HEK293T (cell line): ENCODE measurements at regions not wholly inside any gene's neighbourhood (a gene's known extent, or its start where the extent isn't known, plus 50 kb on each side); places are given as distances from the start of the nearest gene placed in this dataset.

ENCODE experiments used
- CTCF ChIA-PET: fragments of 350-600 bp; formaldehyde crosslinking; extraction: SDS; loops from one replicate; lab custom pipeline; 2021; ENCODE audit warnings: antibody characterized with exemption, inconsistent platforms; lab: Yijun Ruan, JAX
- POLR2A ChIA-PET: fragments of 350-600 bp; formaldehyde crosslinking; extraction: SDS; loops from one replicate; lab custom pipeline; 2020; ENCODE audit warnings: antibody characterized with exemption, inconsistent platforms; lab: Yijun Ruan, JAX
- DNase-seq: peaks from one replicate; pipeline ENCODE4 v3.0.0; 2012; ENCODE audit warnings: mixed read lengths; ENCODE audit errors: extremely low spot score
- ARNT ChIP-seq: fragments of 450-650 bp; IDR thresholded peaks from 2 replicates; pipeline ENCODE4 v1.6.1; 2017; ENCODE audit warnings: mild to moderate bottlenecking
- BHLHE40 ChIP-seq: fragments of 450-650 bp; IDR thresholded peaks from 2 replicates; pipeline ENCODE4 v1.6.1; 2016; ENCODE audit warnings: mild to moderate bottlenecking, moderate library complexity, borderline replicate concordance
- CTBP1 ChIP-seq: fragments of 450-650 bp; IDR thresholded peaks from 2 replicates; pipeline ENCODE4 v1.6.1; 2016; ENCODE audit warnings: borderline replicate concordance
- ELF4 ChIP-seq: fragments of 450-650 bp; IDR thresholded peaks from 2 replicates; pipeline ENCODE4 v1.6.1; 2017; ENCODE audit warnings: antibody characterized with exemption
- FOXA1 ChIP-seq: fragments of 450-650 bp; IDR thresholded peaks from 2 replicates; pipeline ENCODE4 v1.6.1; 2016; ENCODE audit warnings: mild to moderate bottlenecking
- FOXK2 ChIP-seq: fragments of 450-650 bp; IDR thresholded peaks from 2 replicates; pipeline ENCODE4 v1.6.1; 2016; ENCODE audit warnings: mild to moderate bottlenecking
- FOXM1 ChIP-seq: fragments of 450-650 bp; IDR thresholded peaks from 2 replicates; pipeline ENCODE4 v1.6.1; 2017; ENCODE audit warnings: mild to moderate bottlenecking, borderline replicate concordance
- HDGF ChIP-seq: fragments of 450-650 bp; IDR thresholded peaks from 2 replicates; pipeline ENCODE4 v1.6.1; 2017; ENCODE audit warnings: antibody characterized with exemption, borderline replicate concordance
- L3MBTL2 ChIP-seq: fragments of 450-650 bp; conservative IDR thresholded peaks from 2 replicates; pipeline ENCODE4 v1.6.1; 2016; ENCODE audit warnings: mild to moderate bottlenecking
- LEF1 ChIP-seq: fragments of 450-650 bp; IDR thresholded peaks from 2 replicates; pipeline ENCODE4 v1.6.1; 2017; ENCODE audit warnings: mild to moderate bottlenecking, borderline replicate concordance
- NFRKB ChIP-seq: fragments of 450-650 bp; IDR thresholded peaks from 2 replicates; pipeline ENCODE4 v1.6.1; 2016; ENCODE audit warnings: mild to moderate bottlenecking, moderate library complexity
- PKNOX1 ChIP-seq: fragments of 450-650 bp; IDR thresholded peaks from 2 replicates; pipeline ENCODE4 v1.6.1; 2016
- SP1 ChIP-seq: fragments of 450-650 bp; IDR thresholded peaks from 2 replicates; pipeline ENCODE4 v1.6.1; 2017
- SUZ12 ChIP-seq: fragments of 450-650 bp; IDR thresholded peaks from 2 replicates; pipeline ENCODE4 v1.6.1; 2016; ENCODE audit warnings: mild to moderate bottlenecking
- TARDBP ChIP-seq: fragments of 450-650 bp; IDR thresholded peaks from 2 replicates; pipeline ENCODE4 v1.6.1; 2016
- ZNF384 ChIP-seq: fragments of 450-650 bp; IDR thresholded peaks from 2 replicates; pipeline ENCODE4 v1.6.1; 2016

GRCh38 chr12:30391766-30392366 is 303.8 kb downstream of the IPO8 start:
- no peak for DNase-seq
- CTCF ChIA-PET = no interaction called here
- POLR2A ChIA-PET = no interaction called here
- no peak for TF ChIP-seq FOXK2
- no peak for TF ChIP-seq ZNF384
- TF ChIP-seq NFRKB = no peak
- no peak for TF ChIP-seq SUZ12
- no peak for TF ChIP-seq BHLHE40

- TF ChIP-seq FOXA1 = no peak
- no peak for TF ChIP-seq FOXM1
- no peak for TF ChIP-seq SUZ12
- no peak for TF ChIP-seq CTBP1
- TF ChIP-seq SP1 = no peak
- TF ChIP-seq ARNT = no peak
- TF ChIP-seq HDGF = no peak
- no peak for TF ChIP-seq PKNOX1
- no peak for TF ChIP-seq BHLHE40
- no peak for TF ChIP-seq LEF1
- no peak for TF ChIP-seq NFRKB
- no peak for TF ChIP-seq TARDBP
- TF ChIP-seq ZNF384 = no peak
- no peak for TF ChIP-seq FOXK2
- no peak for TF ChIP-seq ELF4
- TF ChIP-seq L3MBTL2 = no peak
- ChIA-PET POLR2A (no interaction called here), CTCF (no interaction called here)
- no peak for DNase-seq
Measured at GRCh38 chr12:30385706-30386105, 310.0 kb downstream of the IPO8 start.

GRCh38 chr12:30384976-30385375 is 310.7 kb downstream of the IPO8 start:
- ChIA-PET CTCF (no interaction called here), POLR2A (no interaction called here)
- no peak for DNase-seq
- TF ChIP-seq FOXA1 = no peak
- no peak for TF ChIP-seq ZNF384
- TF ChIP-seq FOXM1 = no peak
- no peak for TF ChIP-seq SP1
- TF ChIP-seq BHLHE40 = no peak
- TF ChIP-seq SUZ12 = no peak
- no peak for TF ChIP-seq ARNT
- TF ChIP-seq LEF1 = no peak
- TF ChIP-seq NFRKB = no peak
- no peak for TF ChIP-seq TARDBP
- no peak for TF ChIP-seq FOXK2
- TF ChIP-seq L3MBTL2 = no peak

GRCh38 chr12:30378307-30378706 is 317.4 kb downstream of the IPO8 start:
- TF ChIP-seq FOXA1 = no peak
- TF ChIP-seq NFRKB = no peak
- no peak for TF ChIP-seq BHLHE40
- TF ChIP-seq LEF1 = no peak
- no peak for TF ChIP-seq HDGF
- no peak for TF ChIP-seq SP1
- no peak for TF ChIP-seq ARNT
- ChIA-PET POLR2A (no interaction called here), CTCF (no interaction called here)
- no peak for DNase-seq

- TF ChIP-seq HDGF (no peak), TARDBP (no peak), NFRKB (no peak), CTBP1 (no peak)
- CTCF ChIA-PET = no interaction called here
- no peak for DNase-seq
- POLR2A ChIA-PET = no interaction called here
Measured at GRCh38 chr12:30364822-30365221, 330.8 kb downstream of the IPO8 start.

- TF ChIP-seq PKNOX1 (no peak), FOXA1 (no peak), CTBP1 (no peak), BHLHE40 (no peak), TARDBP (no peak), ELF4 (no peak), SUZ12 (no peak), ZNF384 (no peak), SP1 (no peak), FOXM1 (no peak), FOXK2 (no peak), HDGF (no peak)
- DNase-seq = no peak
- POLR2A ChIA-PET = no interaction called here
Measured at GRCh38 chr12:30361145-30361544, 334.5 kb downstream of the IPO8 start.

GRCh38 chr12:30358671-30359070 is 337.0 kb downstream of the IPO8 start:
- POLR2A ChIA-PET = no interaction called here
- no peak for TF ChIP-seq FOXA1
- DNase-seq = no peak
- CTCF ChIA-PET = no interaction called here

More at GRCh38 chr12:30361145-30361544, 334.5 kb downstream of the IPO8 start:
- CTCF ChIA-PET = no interaction called here
